HG03108 (cell line): ENCODE measurements at regions not wholly inside any gene's neighbourhood (a gene's known extent, or its start where the extent isn't known, plus 50 kb on each side); places are given as distances from the start of the nearest gene placed in this dataset.
"Not testable (repeated sequence)": the region's sequence is repeated elsewhere in the genome, so short reads cannot be mapped to it uniquely, and the experiment has no call there.

Experiments used
- ATAC-seq: cut with Tn5 transposase; IDR thresholded peaks from one replicate; pipeline ENCODE4 v1.9.1; 2021; ENCODE audit warnings: moderate library complexity; ENCODE audit not compliant: unreplicated experiment

GRCh38 chr14:31911160-31911559 is 165.9 kb upstream of the ARHGAP5 start:
- ATAC-seq = no peak

GRCh38 chr14:31913370-31913769 is 163.7 kb upstream of the ARHGAP5 start:
- ATAC-seq = no peak

GRCh38 chr14:31918289-31918688 is 158.8 kb upstream of the ARHGAP5 start:
- not testable (repeated sequence) for ATAC-seq

GRCh38 chr14:31920001-31920400 is 157.1 kb upstream of the ARHGAP5 start:
- ATAC-seq = no peak

GRCh38 chr14:31920989-31921650 is 156.0 kb upstream of the ARHGAP5 start:
- ATAC-seq = no peak

- no peak for ATAC-seq
Measured at GRCh38 chr14:31921721-31922120, 155.4 kb upstream of the ARHGAP5 start.

GRCh38 chr14:31926123-31926522 is 151.0 kb upstream of the ARHGAP5 start:
- ATAC-seq = no peak

- ATAC-seq = no peak
Measured at GRCh38 chr14:31926652-31927347, 150.3 kb upstream of the ARHGAP5 start.

GRCh38 chr14:31927348-31927832 is 149.7 kb upstream of the ARHGAP5 start:
- ATAC-seq = no peak

GRCh38 chr14:31930070-31930469 is 147.0 kb upstream of the ARHGAP5 start:
- no peak for ATAC-seq

- no peak for ATAC-seq
Measured at GRCh38 chr14:31930493-31931240, 146.4 kb upstream of the ARHGAP5 start.

- ATAC-seq = no peak
Measured at GRCh38 chr14:31932675-31933074, 144.4 kb upstream of the ARHGAP5 start.

GRCh38 chr14:31933716-31934115 is 143.4 kb upstream of the ARHGAP5 start:
- ATAC-seq = no peak

GRCh38 chr14:31934767-31935266 is 142.3 kb upstream of the ARHGAP5 start:
- ATAC-seq = no peak

- no peak for ATAC-seq
Measured at GRCh38 chr14:31935391-31935790, 141.7 kb upstream of the ARHGAP5 start.

- ATAC-seq = no peak
Measured at GRCh38 chr14:31936115-31936514, 141.0 kb upstream of the ARHGAP5 start.

- ATAC-seq = peak; percentile 100
Measured at GRCh38 chr14:31937730-31938346, 139.3 kb upstream of the ARHGAP5 start.

GRCh38 chr14:31939934-31940333 is 137.2 kb upstream of the ARHGAP5 start:
- ATAC-seq = no peak

GRCh38 chr14:31941487-31941886 is 135.6 kb upstream of the ARHGAP5 start:
- ATAC-seq = no peak

GRCh38 chr14:31942166-31942841 is 134.8 kb upstream of the ARHGAP5 start:
- no peak for ATAC-seq
